A549 (cell line): ENCODE measurements at regions not wholly inside any gene's neighbourhood (a gene's known extent, or its start where the extent isn't known, plus 50 kb on each side); places are given as distances from the start of the nearest gene placed in this dataset.
"Not testable (repeated sequence)": the region's sequence is repeated elsewhere in the genome, so short reads cannot be mapped to it uniquely, and the experiment has no call there.

Experiments used
- CTCF ChIP-seq: fragments of >200 bp; sonication (Bioruptor Twin); formaldehyde crosslinking; IDR thresholded peaks from 3 replicates; pipeline ENCODE4 v1.5.1; 2016
- MAX ChIP-seq: IDR thresholded peaks from 2 replicates; pipeline ENCODE4 v1.6.1; 2012

- not testable (repeated sequence) for TF ChIP-seq MAX, CTCF
Observed at GRCh38 chr2:111267038-111267437, 146.3 kb downstream of the BCL2L11 start.
